ENCODE measurements at regions not wholly inside any gene's neighbourhood (a gene's known extent, or its start where the extent isn't known, plus 50 kb on each side); places are given as distances from the start of the nearest gene placed in this dataset.
"Not testable (repeated sequence)": the region's sequence is repeated elsewhere in the genome, so short reads cannot be mapped to it uniquely, and the experiment has no call there.

DNA sequence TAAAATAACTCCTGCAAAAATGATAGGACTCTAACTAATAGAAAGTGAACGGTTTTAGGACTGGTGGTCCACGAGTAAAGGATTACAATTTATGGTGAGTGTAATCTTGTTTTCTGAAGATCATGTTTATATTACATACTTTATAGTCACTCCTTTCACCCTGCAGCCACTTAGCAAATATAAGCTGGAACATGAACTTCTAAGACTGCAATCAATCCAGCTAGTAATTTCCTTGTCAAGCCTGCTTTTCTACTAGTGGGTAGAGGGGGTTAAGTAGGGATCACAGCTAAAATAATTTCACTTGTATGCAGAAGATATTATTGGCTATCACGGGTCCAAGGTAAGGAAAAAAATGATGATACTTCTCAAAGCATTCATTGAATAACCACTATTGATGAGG is 125.5 kb upstream of the NETO1 start:
- TF ChIP-seq, protein P1, sequence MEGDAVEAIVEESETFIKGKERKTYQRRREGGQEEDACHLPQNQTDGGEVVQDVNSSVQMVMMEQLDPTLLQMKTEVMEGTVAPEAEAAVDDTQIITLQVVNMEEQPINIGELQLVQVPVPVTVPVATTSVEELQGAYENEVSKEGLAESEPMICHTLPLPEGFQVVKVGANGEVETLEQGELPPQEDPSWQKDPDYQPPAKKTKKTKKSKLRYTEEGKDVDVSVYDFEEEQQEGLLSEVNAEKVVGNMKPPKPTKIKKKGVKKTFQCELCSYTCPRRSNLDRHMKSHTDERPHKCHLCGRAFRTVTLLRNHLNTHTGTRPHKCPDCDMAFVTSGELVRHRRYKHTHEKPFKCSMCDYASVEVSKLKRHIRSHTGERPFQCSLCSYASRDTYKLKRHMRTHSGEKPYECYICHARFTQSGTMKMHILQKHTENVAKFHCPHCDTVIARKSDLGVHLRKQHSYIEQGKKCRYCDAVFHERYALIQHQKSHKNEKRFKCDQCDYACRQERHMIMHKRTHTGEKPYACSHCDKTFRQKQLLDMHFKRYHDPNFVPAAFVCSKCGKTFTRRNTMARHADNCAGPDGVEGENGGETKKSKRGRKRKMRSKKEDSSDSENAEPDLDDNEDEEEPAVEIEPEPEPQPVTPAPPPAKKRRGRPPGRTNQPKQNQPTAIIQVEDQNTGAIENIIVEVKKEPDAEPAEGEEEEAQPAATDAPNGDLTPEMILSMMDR (conservative IDR thresholded peaks at IDR 0.05) = no peak
- Mint-ChIP-seq H3K9me3 (no peaks in the 10 kb centered on the region), H3K27ac (no peak overlapping the region), H3K4me3 (peak overlapping the region; percentile 4), H3K36me3 (no peaks in the 10 kb centered on the region), H3K27me3 (no peaks in the 10 kb centered on the region), H3K4me1 (ENCODE audit: unreplicated experiment) (peaks cover 4% of the 10 kb centered on the region)
- no peak for DNase-seq (ENCODE audit: extremely low spot score, unreplicated experiment)

DNA sequence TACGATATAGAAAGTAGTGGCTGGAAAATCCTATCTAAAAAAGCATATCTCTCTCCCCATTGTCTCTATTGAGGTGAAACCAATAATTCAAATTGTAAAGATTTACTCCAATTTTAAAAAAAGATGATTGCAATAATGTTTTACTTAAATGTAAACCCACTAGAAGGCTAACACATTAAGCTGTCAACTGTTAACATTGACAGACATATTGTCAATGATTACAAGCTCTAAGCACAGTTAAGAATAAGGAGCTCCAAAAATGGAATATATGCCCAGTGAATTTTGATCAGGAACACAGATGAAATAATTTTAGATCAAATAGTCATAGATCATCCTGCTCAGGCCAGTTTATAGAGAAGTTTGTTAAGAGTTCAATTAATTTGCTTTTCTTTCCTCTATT is 123.6 kb upstream of the NETO1 start:
- DNase-seq (ENCODE audit: extremely low spot score, unreplicated experiment) = no peak
- H3K27ac Mint-ChIP-seq = no peak overlapping the region
- H3K4me1 Mint-ChIP-seq (ENCODE audit: unreplicated experiment) = peaks cover 4% of the 10 kb centered on the region
- no peaks in the 10 kb centered on the region for H3K9me3 Mint-ChIP-seq
- no peaks in the 10 kb centered on the region for H3K27me3 Mint-ChIP-seq
- no peak overlapping the region for H3K4me3 Mint-ChIP-seq
- TF ChIP-seq, protein P1 (conservative IDR thresholded peaks at IDR 0.05) = no peak
- no peaks in the 10 kb centered on the region for H3K36me3 Mint-ChIP-seq

GRCh38 chr18:72987570-72987969 is 119.8 kb upstream of the NETO1 start:
- H3K4me3 Mint-ChIP-seq; H3K36me3 Mint-ChIP-seq; DNase-seq (ENCODE audit: extremely low spot score, unreplicated experiment); H3K4me1 Mint-ChIP-seq (ENCODE audit: unreplicated experiment); H3K27me3 Mint-ChIP-seq; H3K27ac Mint-ChIP-seq; H3K9me3 Mint-ChIP-seq: not testable (repeated sequence)

DNA sequence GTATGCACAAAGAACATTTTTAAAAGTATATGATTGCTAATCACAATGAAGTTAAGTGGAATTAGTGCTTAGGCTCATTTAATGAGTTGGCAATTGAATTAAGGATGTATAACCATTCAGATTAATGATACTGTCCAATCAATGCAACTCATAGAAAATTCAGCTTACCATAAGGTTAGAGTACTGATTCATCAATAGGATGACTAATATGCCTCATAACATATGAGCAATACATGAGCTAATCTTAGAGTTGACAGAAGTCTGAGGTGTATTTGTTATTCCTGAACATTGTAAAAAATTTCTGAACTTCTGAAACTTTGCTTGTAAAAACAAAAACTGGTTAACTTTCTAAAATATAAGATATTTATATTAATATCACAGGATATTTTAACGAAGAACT is 118.3 kb upstream of the NETO1 start:
- no peaks in the 10 kb centered on the region for H3K4me1 Mint-ChIP-seq (ENCODE audit: unreplicated experiment)
- TF ChIP-seq, protein P1 (conservative IDR thresholded peaks at IDR 0.05) = no peak
- no peaks in the 10 kb centered on the region for H3K9me3 Mint-ChIP-seq
- no peak overlapping the region for H3K27ac Mint-ChIP-seq
- H3K36me3 Mint-ChIP-seq = no peaks in the 10 kb centered on the region
- DNase-seq (ENCODE audit: extremely low spot score, unreplicated experiment) = no peak
- H3K4me3 Mint-ChIP-seq = no peak overlapping the region
- H3K27me3 Mint-ChIP-seq = no peaks in the 10 kb centered on the region

DNA sequence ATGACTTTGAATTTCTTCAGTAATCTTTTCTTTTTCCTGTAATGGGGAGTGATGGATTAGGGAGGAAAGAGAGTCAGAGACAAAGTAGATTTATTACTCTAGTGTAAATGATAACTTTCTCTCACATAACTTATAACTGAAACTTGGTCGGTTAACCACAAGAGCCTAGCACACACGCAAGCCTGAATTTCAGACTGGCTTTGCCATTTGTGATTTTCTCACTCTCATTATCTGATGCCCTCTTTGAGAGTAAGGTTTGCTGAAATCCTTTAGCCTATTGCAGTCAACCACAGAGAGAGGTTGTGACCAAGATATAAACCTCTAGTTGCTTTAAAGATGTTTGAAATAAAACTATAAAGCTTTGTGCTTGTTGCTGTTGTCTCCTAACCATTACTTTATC is 117.9 kb upstream of the NETO1 start:
- Mint-ChIP-seq H3K9me3 (no peaks in the 10 kb centered on the region), H3K4me3 (no peak overlapping the region), H3K4me1 (ENCODE audit: unreplicated experiment) (no peaks in the 10 kb centered on the region), H3K27me3 (no peaks in the 10 kb centered on the region), H3K27ac (no peak overlapping the region), H3K36me3 (no peaks in the 10 kb centered on the region)
- DNase-seq (ENCODE audit: extremely low spot score, unreplicated experiment) = no peak
- TF ChIP-seq, protein P1 (conservative IDR thresholded peaks at IDR 0.05) = no peak

GRCh38 chr18:72984290-72984689 is 116.5 kb upstream of the NETO1 start:
- Mint-ChIP-seq H3K4me1 (ENCODE audit: unreplicated experiment) (no peaks in the 10 kb centered on the region), H3K4me3 (no peak overlapping the region), H3K9me3 (no peaks in the 10 kb centered on the region), H3K27ac (no peak overlapping the region), H3K36me3 (no peaks in the 10 kb centered on the region), H3K27me3 (no peaks in the 10 kb centered on the region)
- no peak for DNase-seq (ENCODE audit: extremely low spot score, unreplicated experiment)
- TF ChIP-seq, protein P1 (conservative IDR thresholded peaks at IDR 0.05) = no peak

Measured in type B pancreatic cell (in vitro differentiated cells).